Inflammatory macrophage treated with lipopolysaccharide for 1 hour (primary cell): ENCODE measurements at regions not wholly inside any gene's neighbourhood (a gene's known extent, or its start where the extent isn't known, plus 50 kb on each side); places are given as distances from the start of the nearest gene placed in this dataset.
A peak's percentile ranks its signal among the peaks of the same experiment; 100 is the strongest.

ENCODE experiments used
- DNase-seq, 2 donors: peaks; one replicate each; pipeline ENCODE4 v3.0.0-alpha.2; 2020 to 2022

DNA sequence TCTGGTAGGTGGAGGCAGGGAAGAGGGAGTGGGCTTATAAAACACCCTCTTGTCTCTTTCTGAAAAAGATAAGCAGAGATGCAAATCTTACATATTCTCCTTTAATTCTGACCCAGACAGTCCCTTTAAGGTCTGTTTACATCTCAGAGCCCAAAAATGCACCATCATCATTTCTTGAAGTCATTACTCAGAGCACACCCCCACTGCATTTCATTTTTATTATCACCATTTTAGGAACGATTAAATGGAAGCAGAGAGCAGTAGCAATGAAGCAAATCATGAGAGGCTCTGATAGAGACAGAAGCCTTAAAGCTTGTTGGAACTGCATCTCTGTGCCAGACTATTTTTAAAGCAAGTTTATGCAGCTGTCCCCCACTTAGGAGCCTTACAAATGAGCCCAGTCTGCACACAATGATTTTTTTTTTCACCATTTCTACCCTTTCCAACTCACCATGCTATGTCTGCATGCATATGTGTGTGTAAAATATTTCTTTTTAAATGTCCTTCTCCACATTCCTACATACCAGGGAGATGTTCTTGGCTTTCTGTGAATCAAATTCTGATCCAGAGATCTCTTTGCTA, 311.0 kb downstream of the GRIN2B start:
- no peak for DNase-seq

DNA sequence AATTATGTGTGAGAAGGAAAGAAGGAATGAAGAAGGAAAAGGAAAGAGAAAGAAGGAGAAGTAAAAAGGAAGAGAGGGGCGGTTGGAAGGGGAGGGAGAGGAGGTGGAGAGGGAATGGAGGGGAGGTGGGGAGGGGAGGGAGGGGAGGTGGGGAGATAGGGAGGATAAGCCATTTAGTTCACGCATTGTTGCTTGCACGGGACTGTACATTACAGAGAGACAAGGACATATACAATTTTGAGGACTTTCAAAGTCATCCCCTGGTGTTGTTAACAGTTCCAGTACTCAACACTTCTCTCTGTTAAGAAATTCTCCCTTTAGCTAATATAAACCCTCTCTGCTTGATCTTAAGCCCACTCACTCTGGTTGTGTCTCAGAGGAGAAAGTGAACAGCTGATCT, 312.5 kb downstream of the GRIN2B start:
- DNase-seq = no peak

DNA sequence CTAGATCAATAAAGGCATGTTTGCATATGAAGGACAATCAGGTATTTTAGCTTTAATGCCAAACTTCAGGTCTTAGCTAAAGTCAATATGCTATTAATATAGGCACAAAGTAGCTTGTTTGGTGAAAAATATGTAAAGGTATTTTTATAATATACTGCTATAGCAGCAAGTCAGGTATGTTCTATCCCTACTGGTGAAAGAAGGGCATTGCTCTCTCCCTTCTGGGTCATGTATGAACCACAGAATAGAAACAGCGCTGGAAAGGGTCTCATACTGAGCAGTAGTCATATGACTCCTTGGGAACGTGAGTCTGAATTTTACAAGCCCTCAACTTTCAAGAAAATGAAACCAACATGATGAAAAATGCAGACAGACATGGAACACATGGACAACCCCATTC, 314.6 kb downstream of the GRIN2B start:
- DNase-seq = no peak

DNA sequence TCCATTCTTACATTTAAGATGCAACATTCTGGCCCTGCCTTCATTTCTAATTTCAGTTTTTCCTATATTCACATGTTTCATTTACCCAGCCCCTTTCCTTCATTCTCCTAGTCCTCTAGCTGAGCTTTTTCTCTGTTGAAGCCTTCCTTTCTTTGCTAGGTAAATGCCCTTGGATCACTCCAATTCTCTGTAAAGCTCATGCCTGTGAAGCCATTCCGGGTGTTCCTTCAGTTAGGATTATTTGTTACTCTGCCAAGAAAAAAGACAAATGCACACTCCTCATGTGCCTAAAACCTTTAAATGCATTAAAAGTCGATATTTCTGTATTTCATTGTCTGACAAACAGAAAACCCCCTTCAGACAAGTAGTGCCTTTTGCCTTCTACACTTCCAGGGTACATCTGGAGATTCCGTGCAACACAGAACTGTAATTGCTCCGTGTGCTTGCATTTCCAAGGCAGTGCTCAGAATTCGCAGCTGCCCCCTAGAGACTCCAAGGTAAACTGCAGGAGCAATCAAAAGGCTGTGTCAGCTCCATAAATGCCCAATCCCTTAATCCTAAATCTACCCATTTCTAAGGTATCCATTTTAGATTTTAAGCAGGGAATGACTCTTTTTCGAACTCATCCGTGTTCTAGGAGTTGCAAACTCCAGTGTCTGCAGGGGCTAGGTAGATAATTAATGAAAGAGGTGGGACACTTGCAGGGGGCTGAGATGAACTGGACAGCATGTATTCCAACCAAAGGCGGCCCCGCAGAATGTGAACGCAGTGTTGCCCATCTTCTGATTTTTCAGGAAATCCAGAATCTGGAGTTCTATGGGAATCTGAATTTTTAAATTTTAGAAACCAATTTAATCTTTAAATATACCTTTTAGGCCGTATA, 320.2 kb downstream of the GRIN2B start:
- peak; percentile 2 to 52 for DNase-seq

DNA sequence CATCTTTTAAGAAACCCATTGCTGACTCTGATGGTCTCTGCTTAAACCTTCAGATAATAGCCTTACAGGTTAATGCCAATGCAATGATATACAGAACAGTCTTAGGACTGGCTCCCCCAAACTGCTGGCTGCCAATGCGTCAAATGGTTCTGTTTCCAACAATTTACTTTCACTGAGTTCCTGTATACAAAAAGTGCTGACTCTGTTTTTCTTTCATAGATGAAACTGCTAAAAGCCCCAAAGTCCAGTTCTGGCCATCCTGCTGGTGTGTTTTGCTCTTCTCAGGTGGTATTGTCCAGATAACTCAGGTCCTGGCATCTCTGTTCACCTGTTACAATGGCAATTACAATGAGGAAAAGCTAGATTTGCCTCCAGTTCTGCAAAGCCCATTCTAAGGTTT, 326.9 kb downstream of the GRIN2B start:
- DNase-seq = no peak

DNA sequence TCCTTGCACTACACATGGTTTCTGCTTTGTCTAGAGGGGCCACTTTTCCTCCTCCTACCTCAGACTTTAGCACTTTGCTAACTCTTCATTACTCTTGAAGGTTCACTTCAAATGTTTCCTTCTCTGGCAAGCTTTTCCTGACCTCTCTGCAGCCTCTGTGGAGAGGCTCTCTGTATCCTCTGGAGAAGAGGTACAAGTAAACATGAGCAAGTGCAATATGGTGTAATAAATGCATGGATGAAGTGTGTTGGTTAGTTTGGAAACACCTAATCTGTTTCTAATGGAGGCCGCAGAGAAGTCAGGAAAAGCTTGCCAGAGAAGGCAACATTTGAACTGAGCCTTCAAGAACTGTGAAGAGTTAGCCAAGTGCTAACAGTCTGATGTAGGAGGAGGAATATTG, 329.3 kb downstream of the GRIN2B start:
- no peak for DNase-seq

DNA sequence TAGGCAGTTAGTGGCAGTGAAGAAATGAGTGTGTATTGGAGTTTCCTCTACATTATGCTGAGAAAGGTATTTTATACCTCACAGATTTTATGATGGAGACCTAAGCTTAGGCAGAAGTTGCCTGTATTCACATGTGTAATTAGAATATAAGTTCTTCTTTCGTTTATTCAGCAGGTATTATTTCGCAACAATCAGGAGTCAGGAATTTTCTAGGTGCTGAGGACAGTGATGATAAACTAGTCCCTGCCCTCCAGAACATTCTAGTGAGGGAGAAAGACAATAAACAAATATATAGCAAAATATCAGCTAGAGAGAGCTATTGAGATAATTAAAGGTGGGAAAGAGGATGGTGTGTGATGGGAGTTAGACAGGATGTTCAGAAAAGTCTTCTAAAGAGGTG, 345.7 kb downstream of the GRIN2B start:
- DNase-seq = no peak

DNA sequence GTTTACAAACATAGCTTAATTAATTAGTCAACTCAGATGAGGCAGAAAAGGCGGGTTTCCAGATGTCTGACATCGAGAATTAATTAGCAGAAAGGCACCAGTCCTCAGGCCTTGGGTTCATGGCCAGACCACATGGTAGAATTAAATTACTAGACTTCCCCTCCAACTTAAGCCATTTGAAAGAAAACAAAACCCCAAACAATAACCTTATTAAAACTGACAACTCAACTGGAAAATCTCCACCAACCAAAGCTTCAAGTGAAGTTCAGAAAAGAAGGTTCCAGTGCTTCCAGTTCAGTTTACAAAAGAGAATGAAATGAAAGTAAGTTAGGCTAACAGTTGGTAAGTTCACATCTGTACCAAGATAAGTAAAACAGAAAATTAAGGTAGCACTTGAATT, 349.5 kb downstream of the GRIN2B start:
- no peak for DNase-seq

DNA sequence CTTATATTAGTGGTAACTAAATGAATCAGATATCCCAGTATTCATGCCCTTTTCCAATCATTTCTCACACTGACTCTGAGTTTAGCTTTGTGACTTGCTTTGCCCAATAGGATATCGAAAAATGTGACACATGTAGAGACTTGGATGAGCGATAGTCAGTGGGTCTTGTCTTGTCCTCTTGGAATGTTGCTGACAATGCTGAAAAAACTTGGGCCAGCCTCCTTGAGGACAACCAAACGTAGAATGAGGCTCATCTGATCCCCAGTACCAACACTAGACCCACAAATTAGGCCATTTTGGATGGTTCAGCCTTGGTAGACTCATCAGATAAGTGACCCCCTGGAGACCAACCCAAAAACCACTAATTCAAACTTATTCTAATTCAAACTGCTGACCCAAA, 351.0 kb downstream of the GRIN2B start:
- DNase-seq = no peak

DNA sequence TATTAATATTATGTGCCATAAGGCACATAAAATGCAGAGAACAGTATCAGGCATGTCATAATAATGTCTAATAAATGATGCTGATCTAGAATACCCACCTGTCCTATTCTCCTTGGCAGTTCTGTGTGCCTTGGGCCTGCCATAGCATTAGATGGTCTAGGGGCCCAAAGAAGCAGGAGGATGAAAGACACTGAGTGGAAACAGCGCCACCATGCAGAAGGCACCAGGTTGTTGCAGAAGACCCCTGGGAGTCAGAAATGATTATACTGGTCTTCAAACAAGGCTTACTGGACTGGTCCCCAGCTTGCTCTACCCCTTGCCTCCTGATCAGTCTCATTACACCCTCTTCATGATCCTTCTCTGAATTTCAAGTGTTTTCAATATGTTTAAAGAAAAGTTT, 353.3 kb downstream of the GRIN2B start:
- DNase-seq = no peak

DNA sequence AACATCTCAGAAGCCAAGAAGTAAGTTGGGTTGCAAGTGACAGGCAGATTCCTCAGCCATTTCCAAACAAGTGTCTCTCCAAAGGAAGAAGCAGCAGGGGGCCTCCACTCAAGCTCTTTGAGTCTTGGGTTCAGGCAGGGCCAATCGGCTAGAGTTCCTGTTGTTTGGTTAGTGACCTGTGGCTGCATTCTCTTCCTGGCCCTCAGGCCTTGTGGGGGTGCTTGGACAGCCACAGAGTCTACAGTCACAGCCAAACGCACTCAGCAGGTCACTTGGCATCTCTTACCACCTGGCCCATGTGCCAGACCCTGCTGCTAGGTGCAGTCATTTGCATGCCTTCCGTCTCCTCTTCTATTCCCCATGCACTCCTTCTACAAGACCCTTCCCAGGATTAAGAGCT, 353.9 kb downstream of the GRIN2B start:
- no peak for DNase-seq

DNA sequence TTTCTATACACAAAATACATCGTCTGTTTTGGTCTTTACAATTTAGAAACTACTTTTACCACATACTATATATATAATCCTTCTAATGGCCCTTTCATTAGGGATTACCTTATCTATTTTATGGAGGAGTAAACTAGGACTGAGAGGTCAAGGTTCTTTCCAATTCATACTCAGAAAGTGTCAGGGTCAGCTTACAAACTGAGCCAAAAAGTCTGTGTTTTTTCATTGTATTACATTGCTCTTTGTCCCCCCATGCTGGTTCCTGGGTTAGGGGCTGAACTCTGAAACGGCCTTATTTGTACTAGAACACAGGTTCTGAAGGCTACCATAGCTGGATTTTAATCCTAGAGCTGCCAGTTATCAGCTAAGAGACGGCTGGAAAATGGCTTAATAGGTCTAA, 368.1 kb downstream of the GRIN2B start:
- DNase-seq = no peak

DNA sequence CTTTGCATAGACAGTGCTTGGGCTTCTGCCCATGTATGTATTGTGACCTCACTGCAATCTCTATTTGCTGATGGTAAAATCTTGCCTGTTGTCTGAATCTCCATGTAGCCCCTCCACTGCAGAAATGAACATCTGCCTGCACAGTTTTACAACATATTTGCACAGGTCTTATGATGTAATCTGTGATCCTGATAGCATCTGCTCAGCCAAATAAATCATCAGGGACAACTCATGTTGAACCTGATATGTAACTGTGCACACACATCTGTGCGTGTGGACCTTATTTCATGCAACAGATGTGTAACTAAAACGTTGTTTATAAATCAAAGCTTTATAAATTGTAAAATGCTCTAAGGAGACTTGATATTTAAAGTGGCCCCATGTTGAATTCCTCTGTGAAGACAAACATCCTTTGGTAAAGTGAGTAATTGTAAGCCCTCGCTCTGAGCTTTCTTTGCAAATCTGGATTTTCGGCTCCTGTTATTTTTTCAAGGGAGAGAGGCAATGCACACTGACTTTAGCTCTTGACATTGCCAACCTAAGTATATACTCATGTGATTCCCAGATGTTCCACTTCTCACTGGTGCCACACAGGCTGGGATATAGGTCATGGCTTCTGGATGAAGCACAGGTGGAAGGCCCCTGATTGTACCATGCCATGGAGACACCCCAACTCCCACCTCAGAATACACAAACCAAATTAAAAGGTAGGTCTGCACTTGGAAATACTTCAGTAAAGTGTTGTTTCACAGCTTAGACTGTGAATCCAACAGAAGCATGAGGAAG, 371.3 kb downstream of the GRIN2B start:
- DNase-seq = no peak

DNA sequence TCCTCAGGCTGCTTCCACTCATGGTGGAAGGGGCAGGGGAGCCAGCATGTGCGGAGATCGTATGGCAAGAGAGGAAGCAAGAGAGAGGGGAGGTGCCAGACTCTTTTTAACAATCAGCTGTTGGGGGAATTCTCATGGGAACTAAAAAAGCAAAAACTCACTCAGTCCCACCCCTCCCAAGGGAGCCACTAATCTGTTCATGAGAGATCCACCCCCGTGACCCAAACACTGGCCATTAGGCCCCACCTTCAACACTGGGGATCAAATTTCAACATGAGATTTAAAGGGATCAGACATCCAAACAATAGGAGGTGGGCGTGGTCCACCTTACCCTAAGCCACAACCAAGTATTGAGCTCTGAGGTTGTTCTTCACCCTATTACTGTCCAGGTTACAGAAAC, 375.1 kb downstream of the GRIN2B start:
- no peak for DNase-seq

DNA sequence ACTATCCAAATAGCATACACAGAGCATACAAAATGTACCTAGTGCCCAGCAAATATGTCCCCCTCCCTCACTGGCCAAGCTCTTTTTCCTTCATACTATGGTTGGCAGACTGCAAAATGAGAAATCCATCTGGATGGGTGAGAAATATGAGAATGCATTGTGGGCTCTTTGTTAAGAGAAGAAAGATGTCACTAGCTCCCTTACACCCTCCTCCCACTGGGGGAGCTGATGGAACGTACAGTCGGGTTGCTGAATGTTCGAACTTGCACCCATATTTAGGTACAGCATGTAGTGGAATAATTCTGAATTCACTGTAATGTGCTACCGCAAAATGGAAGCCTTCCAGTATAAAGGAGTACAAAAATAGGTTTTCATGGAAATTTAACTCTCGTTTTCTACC, 377.4 kb downstream of the GRIN2B start:
- no peak for DNase-seq

DNA sequence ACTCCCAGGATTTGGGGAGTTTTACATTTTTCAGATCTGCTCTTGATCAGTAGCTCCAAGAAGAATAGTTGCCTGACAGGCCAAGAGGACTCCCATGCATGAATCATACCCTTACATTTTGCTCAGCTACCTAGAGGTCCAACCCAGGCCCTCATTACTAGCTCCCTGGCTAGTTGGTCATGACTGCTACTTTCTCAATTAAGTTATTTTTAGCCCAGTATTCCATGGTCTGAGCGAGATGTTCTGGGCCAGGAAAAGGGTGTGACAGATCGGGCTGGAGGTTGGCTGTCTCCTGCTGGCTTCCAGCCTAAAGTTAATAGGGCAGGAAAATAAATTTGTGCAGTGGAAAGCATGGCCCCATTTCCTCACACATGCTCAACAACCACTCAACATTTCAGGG, 379.2 kb downstream of the GRIN2B start:
- DNase-seq = no peak

DNA sequence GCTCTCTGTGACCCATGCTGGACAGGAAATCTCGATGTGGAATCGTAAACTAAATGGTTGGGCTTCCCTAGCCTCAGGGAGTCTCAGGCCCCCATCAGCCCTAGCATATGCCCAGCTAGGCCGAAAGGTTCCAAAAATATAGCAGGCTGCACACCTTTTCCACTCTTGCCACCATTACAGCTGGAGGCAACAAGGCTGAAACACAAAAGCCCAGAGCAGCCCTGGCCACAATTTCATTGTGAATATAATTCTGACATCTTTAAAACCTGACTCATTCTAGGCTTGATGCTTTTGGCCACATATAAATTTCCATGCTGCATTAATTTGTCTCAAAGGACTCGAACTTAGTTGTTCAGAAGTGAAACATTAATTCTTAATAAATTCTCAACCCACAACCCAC, 382.2 kb downstream of the GRIN2B start:
- no peak for DNase-seq

DNA sequence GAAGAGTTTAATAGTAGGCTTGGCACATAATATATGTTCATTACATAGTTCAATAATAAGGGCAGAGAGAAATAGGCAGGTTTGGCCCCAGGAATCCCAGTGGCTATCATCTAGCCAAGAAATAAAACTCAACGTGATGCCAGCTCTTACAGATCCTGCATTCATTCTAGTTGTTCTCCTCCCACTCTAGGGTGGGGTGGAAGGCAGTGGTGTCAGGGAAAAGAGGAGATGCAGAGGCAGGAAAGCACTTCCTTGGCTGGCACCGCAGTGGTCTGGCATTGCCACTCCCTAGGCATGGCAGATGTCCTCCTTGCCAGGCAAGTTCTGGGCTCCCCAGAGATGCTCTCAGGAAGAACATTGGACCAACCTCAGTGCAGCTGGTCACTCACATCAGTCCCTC, 383.6 kb downstream of the GRIN2B start:
- DNase-seq = no peak

DNA sequence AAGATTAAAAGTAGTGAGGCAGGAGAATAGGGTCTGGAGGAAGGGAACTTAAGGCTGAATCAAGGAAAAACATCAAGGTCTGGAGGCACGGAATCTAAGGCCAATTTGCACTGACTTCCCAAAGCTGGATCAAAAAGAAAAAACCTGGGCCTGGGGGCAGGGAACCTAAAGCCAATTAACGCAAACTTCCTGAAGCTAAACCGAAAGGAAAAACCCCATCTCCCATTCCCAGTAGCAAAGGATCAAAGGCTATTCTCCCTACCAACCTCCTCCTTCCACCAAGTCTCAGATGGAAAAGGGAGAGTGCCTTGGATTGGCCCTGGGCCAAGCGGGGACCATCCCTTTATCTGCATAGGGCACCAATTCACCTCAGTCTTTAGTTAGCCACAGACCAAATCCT, 384.2 kb downstream of the GRIN2B start:
- no peak for DNase-seq

DNA sequence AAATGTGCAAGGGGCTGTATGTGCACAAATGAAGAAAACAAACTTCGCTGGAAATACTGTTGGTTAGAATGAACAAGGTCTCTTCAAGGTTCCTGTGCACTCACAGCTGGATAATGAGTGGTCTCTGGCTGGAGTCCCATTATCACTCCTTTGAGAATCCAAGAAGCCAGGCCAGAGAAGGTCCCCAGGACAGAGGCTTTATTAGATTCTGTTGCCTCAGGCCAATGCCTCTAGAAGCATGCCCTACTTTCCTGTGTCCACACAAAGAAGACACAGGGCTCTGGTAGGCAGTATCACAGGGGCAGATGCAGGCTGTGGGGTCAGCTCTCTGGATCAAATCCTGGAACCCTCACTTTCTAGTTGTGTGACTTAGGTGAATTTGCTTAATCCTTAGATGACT, 384.7 kb downstream of the GRIN2B start:
- DNase-seq = no peak

DNA sequence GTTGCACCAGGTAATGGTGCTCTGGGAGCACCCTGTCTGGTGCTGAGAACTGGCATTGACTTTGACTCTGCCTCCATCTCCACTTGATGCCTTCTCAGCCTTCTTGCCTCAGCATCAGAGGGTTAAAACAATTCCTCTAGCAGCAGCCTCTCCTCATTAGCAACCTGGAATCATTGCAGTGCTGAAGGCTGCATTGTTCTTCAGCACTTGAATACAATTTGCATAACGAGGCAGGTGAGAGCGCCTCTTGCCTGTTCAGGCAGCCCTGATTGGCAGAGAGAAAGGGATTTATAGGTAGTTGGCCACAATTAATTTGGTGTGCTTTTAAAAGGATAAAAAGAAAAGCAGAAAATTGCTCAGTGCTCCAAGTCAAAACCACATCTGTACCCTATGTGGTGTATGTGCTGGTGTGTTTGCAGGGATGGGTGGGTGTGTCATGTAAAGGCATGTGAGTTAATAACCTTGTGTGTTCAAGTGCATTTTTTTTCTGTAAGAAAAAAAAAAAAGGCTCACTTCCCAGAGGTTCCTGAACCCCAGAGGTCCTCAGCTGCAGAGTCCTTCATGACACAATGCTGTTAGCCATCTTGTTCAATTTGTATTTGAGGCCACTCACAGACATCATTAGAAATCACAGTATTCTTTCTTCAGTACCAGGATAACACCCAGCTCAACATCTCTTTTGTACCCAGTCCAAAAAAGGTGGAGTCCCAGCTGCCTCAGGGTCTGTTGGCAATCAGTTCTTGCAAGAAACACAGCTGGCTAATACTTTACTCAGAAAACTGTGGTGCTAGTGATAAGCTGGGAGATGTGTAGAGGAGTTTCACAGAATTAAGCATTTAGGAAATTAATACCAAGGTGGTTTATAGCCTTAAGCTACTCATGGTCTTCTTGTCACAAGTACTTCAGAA, 385.6 kb downstream of the GRIN2B start:
- DNase-seq = no peak

DNA sequence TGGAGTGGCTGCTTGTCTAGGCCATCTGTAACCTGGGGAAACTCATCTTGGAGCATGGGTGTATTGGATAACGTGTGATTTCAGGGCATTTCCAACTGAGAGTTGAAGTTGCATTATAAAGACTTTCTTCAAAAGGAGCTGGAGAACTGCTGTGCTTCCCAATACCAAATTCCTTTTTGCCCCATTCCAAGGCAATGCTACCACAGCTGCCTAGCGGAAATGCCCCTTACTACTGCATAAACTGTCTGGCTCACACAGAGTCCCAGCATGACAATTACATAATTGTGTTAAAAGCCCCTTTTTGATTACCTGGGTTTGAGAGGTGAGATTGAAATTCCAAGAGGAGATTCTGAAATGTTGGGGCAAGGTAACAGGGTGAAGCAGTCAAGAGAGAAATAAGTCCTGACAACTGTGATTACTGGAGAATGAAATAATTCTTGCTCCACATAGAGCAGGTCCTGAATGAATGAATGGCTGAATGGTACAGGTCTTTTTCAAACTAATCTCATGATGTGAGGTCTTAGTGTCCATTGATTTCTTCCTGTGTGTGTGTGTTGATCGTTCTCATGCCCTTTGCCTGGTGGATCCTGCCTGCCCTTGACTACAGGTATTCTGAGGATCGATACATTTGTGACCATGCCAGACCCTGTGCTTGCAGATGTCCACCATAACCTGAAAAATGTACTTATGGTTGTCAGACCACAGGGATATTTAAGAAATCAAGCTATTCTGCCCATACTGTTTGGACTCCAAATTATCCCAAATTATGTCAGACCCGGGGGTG, 386.5 kb downstream of the GRIN2B start:
- DNase-seq = no peak
